ENCODE measurements at regions not wholly inside any gene's neighbourhood (a gene's known extent, or its start where the extent isn't known, plus 50 kb on each side); places are given as distances from the start of the nearest gene placed in this dataset.

DNA sequence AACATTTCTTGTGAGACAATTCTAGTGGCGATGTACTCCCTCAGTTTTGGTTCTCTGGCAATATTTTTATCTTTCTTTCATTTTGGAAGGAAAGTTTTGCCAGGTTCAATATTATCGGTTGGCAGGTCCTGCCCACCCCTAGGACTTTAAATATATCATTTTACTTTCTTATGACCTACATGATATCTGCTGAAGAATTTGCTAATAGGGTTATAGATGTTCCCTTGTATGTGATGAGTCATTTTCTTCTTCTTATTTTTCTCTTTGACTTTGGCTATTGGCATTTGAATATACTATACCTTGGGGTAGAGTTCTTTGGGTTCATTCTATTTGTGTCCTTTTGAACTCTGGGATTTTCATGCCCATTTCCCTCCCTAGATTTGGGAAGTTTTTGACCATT is 89.7 kb downstream of the GMNC start:
- no peak overlapping the region for H2BK120ac ChIP-seq (replicated peaks; ENCODE audit: low read depth, low read length)
- no peaks in the 10 kb centered on the region for H3K36me3 ChIP-seq (ENCODE audit: control insufficient read depth in 2 of 4, insufficient read depth in 4 of 4, low read length in 3 of 4)
- H3K23me2 ChIP-seq (ENCODE audit: low read depth, low read length), result no peaks in the 10 kb centered on the region
- no peak overlapping the region for H4K91ac ChIP-seq (replicated peaks; ENCODE audit: insufficient read length, low read length)
- POLR2A ChIA-PET (ENCODE audit: partially characterized antibody), result no interaction called here
- H3K79me2 ChIP-seq (ENCODE audit: control insufficient read depth in 1 of 2, insufficient read depth in 2 of 2, low read length in 2 of 2), result no peaks in the 10 kb centered on the region
- no peak overlapping the region for H3K23ac ChIP-seq (ENCODE audit: insufficient read length)
- H2AFZ ChIP-seq (ENCODE audit: low read length), result no peak overlapping the region
- H3K4me3 ChIP-seq (ENCODE audit: extremely low read depth in 1 of 4, insufficient read depth in 2 of 4, low read depth in 3 of 4, low read length in 4 of 4), result no peak overlapping the region
- no peak overlapping the region for H3K4ac ChIP-seq (replicated peaks; ENCODE audit: insufficient read length, low read depth, low read length)
- no peak overlapping the region for H3K14ac ChIP-seq (ENCODE audit: insufficient read length)
- H3K79me1 ChIP-seq (ENCODE audit: low read depth, low read length), result no peaks in the 10 kb centered on the region
- H2BK5ac ChIP-seq (ENCODE audit: low read depth, low read length), result no peak overlapping the region
- no peak overlapping the region for H3K18ac ChIP-seq (ENCODE audit: extremely low read depth, low read length)
- H3K4me1 ChIP-seq (replicated peaks in 1 of 4; ENCODE audit: control insufficient read depth in 3 of 4, insufficient read depth in 4 of 4, low read length in 3 of 4), result no peaks in the 10 kb centered on the region
- H3K9ac ChIP-seq (replicated peaks in 1 of 4; ENCODE audit: extremely low read depth in 1 of 4, low read depth in 3 of 4, low read length in 3 of 4), result no peak overlapping the region
- H4K8ac ChIP-seq (ENCODE audit: extremely low read depth, insufficient read depth, low read length), result no peak overlapping the region
- no peak overlapping the region for H3K56ac ChIP-seq (replicated peaks; ENCODE audit: insufficient read length, low read depth, low read length)
- H2BK12ac ChIP-seq (ENCODE audit: low read depth, low read length), result no peak overlapping the region
- 91% methylated on average over 2 of the region's 2 CpGs; no CpG with 5 or more reads in 1 of the 2 experiments for whole genome bisulfite sequencing, 2 experiments (ENCODE audit: extremely low coverage in 1 of 2, insufficient coverage in 1 of 2, insufficient read length in 1 of 2, insufficient replicate concordance in 2 of 2, low coverage in 1 of 2, low lambda C conversion rate in 2 of 2, missing lambda C conversion rate in 1 of 2)
- H3K4me2 ChIP-seq (ENCODE audit: insufficient read depth in 1 of 2, low read depth in 2 of 2, low read length in 2 of 2), result no peak overlapping the region
- no peak overlapping the region for H4K5ac ChIP-seq (ENCODE audit: insufficient read length, low read depth, low read length)
- no peak overlapping the region for H2BK20ac ChIP-seq (ENCODE audit: low read length)
- CTCF ChIA-PET (ENCODE audit: partially characterized antibody), result interaction anchor here (0.6 kb wide), 1 partner anchor 740 kb away, joined by 3 read pairs; no protein-coding TSS in a partner anchor
- no peaks in the 10 kb centered on the region for H3K27me3 ChIP-seq (replicated peaks in 1 of 4; ENCODE audit: control insufficient read depth in 3 of 4, extremely low read depth in 1 of 4, insufficient read depth in 3 of 4, low read length in 3 of 4)
- no peak overlapping the region for H2BK15ac ChIP-seq (ENCODE audit: low read length)
- H2AK5ac ChIP-seq (ENCODE audit: low read depth, low read length), result no peak overlapping the region
- no peaks in the 10 kb centered on the region for H3K9me3 ChIP-seq (ENCODE audit: insufficient read depth in 2 of 2, low read depth in 1 of 2, low read length in 1 of 2)
- no peaks in the 10 kb centered on the region for H4K20me1 ChIP-seq (replicated peaks in 1 of 2; ENCODE audit: control insufficient read depth in 1 of 2, insufficient read depth in 2 of 2, low read length in 2 of 2)
- no peak overlapping the region for H3K27ac ChIP-seq (ENCODE audit: low read depth, low read length)
- no peak for DNase-seq (ENCODE audit: low read depth in 1 of 2, low spot score in 2 of 2)
- no peak for FAIRE-seq
- no peak for TF ChIP-seq FOSL1 (IDR thresholded peaks at IDR 0.05; ENCODE audit: insufficient read depth, low read depth, low read length)

Data from H1 (cell line).